GM20000 (cell line): ENCODE measurements at regions not wholly inside any gene's neighbourhood (a gene's known extent, or its start where the extent isn't known, plus 50 kb on each side); places are given as distances from the start of the nearest gene placed in this dataset.
A peak's percentile ranks its signal among the peaks of the same experiment; 100 is the strongest.

Experiments used
- DNase-seq: peaks from one replicate; pipeline ENCODE4 v3.0.0; 2012; ENCODE audit warnings: low spot score
- CTCF ChIP-seq: IDR thresholded peaks from 2 replicates; pipeline ENCODE4 v1.5.1; 2012; ENCODE audit warnings: mild to moderate bottlenecking, control low read depth; ENCODE audit errors: extremely low read depth, missing control alignments

DNA sequence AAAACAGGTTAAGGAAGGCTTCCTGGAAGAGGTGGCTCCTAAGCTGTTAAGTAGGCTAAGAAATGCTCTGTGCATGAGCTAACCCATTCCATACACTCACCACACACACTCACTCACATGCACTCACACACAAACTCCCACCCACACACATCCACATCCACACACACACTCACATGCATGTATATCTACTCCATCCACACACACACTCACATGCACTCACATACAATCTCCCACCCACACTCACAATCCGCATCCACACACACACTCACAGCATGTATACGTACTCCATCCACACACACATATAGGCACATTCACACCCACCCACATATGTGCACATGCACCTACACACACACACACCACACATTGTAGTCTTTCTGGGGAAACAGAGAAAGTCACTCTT is 89.3 kb upstream of the HNF1B start:
- no peak for DNase-seq
- TF ChIP-seq CTCF: no peak

DNA sequence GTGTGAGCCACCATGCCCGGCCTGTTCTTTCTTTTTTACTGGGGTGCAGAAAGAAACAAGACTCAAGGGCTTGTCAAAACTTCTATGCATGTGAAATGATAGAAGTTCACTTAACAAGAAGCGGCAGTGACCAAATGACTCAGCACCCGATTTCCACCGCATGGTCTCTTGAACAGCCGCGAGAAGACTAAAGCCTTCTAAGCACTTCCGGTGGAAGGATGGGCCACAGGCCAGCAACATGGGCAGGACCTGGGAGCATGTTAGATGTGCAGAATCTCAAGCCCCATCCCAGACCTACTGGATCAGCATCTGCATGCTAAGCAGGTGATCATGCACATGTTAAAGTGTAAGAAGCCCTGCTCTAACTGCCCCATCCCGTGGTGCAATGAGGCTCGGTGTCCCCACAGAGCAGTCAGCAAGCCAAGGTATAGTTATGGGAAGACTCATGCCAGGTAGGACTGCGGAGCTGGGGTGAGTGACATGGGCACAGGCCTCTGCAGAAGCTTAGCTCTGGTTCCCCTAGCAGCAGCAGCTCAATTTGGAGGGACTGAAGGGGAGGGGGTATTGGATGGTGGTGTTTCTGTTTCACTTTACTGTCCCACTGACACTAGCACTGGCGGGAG is 88.5 kb upstream of the HNF1B start:
- DNase-seq: peak; percentile 65
- TF ChIP-seq CTCF: no peak

DNA sequence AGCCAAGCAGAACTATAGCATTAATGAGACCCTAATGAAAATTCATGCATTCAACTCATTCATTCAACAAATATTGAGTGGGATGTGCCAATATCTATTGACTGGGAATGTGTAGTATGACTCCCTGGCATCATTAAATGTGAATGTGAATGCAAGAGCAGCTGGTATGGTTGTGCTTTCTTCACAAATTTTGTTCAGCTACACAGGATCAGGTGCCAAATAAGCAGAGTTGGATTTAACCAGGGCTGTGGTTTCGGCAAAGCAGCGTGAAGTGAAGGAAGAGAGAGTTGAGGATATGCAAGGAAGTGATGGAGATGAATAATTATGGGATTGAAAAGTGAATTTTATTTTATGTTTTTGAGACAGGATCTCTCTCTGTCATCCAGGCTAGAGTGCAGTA is 87.1 kb upstream of the HNF1B start:
- DNase-seq: no peak

GRCh38 chr17:37831492-37831891 is 86.6 kb upstream of the HNF1B start:
- no peak for DNase-seq
- no peak for TF ChIP-seq CTCF

More for the DNA sequence above, 87.1 kb upstream of the HNF1B start:
- TF ChIP-seq CTCF: no peak

DNA sequence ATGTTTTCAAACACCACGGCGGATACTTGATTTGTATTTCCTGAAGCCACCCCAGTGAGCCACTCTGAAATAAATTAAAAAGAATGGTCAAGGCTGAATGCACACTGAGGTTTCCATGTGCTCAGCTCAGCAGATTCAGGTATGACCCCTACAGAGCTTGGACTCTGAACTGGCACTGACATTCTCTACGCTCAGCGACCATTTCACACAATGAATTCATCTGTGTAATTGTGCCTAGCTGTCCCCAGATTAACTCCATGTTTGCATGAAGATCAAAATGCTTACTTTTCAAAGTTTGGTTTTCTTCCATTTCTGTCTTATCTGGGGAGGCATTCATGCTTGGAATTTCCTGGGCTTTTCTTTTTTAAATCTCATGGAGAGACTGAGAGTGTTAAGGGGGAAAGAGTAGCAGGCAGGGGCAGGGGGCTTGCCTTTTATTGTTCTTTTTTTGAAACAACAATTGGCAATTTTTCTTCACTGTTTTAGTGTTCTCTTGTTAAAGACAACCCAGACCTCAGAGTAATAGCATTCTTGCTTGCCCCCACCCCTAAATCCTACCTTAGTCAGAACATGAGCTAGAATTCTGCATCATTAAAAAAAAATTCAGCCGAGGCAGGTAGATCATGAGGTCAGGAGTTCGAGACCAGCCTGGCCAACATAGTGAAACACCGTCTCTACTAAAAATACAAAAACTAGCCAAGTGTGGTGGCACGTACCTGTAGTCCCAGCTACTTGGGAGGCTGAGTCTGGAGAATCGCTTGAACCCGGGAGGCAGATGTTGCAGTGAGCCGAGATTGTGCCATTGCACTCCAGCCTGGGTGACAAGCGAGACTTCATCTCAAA is 85.5 kb upstream of the HNF1B start:
- no peak for TF ChIP-seq CTCF
- peak; percentile 45 for DNase-seq

GRCh38 chr17:37829592-37830123 is 84.8 kb upstream of the HNF1B start:
- peak; percentile 34 for DNase-seq
- no peak for TF ChIP-seq CTCF

- no peak for TF ChIP-seq CTCF
- no peak for DNase-seq
These were observed 83.8 kb upstream of the HNF1B start for GRCh38 chr17:37828651-37829124.
